Ishikawa (cell line): ENCODE measurements at regions not wholly inside any gene's neighbourhood (a gene's known extent, or its start where the extent isn't known, plus 50 kb on each side); places are given as distances from the start of the nearest gene placed in this dataset.

Experiments used
- CEBPB ChIP-seq: IDR thresholded peaks from 2 replicates; pipeline ENCODE4 v1.6.1; 2012
- CREB1 ChIP-seq: IDR thresholded peaks from 2 replicates; pipeline ENCODE4 v1.6.1; 2012; ENCODE audit warnings: low read depth
- EGR1 ChIP-seq: IDR thresholded peaks from 2 replicates; pipeline ENCODE4 v1.6.1; 2012
- EP300 ChIP-seq: IDR thresholded peaks from 2 replicates; pipeline ENCODE4 v1.6.1; 2012; ENCODE audit warnings: borderline replicate concordance
- FOXM1 ChIP-seq: IDR thresholded peaks from 2 replicates; pipeline ENCODE4 v1.6.1; 2012; ENCODE audit warnings: low read depth, borderline replicate concordance
- MAX ChIP-seq: IDR thresholded peaks from 2 replicates; pipeline ENCODE4 v1.6.1; 2012
- NFIC ChIP-seq: IDR thresholded peaks from 2 replicates; pipeline ENCODE4 v1.6.1; 2012
- RAD21 ChIP-seq: IDR thresholded peaks from 2 replicates; pipeline ENCODE4 v1.6.1; 2012; ENCODE audit warnings: low read depth
- REST ChIP-seq: IDR thresholded peaks from 2 replicates; pipeline ENCODE4 v1.6.1; 2012; ENCODE audit warnings: low read depth, mild to moderate bottlenecking
- TAF1 ChIP-seq: IDR thresholded peaks from 2 replicates; pipeline ENCODE4 v1.6.1; 2012; ENCODE audit warnings: low read depth, mild to moderate bottlenecking
- TCF12 ChIP-seq: IDR thresholded peaks from 2 replicates; pipeline ENCODE4 v1.6.1; 2012; ENCODE audit warnings: low read depth
- TEAD4 ChIP-seq: IDR thresholded peaks from 2 replicates; pipeline ENCODE4 v1.6.1; 2012
- USF1 ChIP-seq: IDR thresholded peaks from 2 replicates; pipeline ENCODE4 v1.6.1; 2012
- YY1 ChIP-seq: IDR thresholded peaks from 2 replicates; pipeline ENCODE4 v1.6.1; 2012; ENCODE audit warnings: low read depth
- ZBTB7A ChIP-seq: IDR thresholded peaks from 2 replicates; pipeline ENCODE4 v1.6.1; 2012; ENCODE audit warnings: low read depth

- TF ChIP-seq ZBTB7A: no peak
- no peak for TF ChIP-seq USF1
- no peak for TF ChIP-seq TAF1
- no peak for TF ChIP-seq YY1
- TF ChIP-seq REST: no peak
- no peak for TF ChIP-seq TEAD4
Measured at GRCh38 chr4:95779447-95779846, 60.4 kb upstream of the PDHA2 start.

- TF ChIP-seq TEAD4: no peak
- no peak for TF ChIP-seq RAD21
- no peak for TF ChIP-seq NFIC
- TF ChIP-seq ZBTB7A: no peak
- TF ChIP-seq MAX: no peak
- TF ChIP-seq EP300: no peak
- TF ChIP-seq CEBPB: no peak
- no peak for TF ChIP-seq CREB1
- no peak for TF ChIP-seq TAF1
- TF ChIP-seq TCF12: no peak
- no peak for TF ChIP-seq YY1
- TF ChIP-seq EGR1: no peak
- no peak for TF ChIP-seq REST
- TF ChIP-seq USF1: no peak
- TF ChIP-seq FOXM1: no peak
Measured at GRCh38 chr4:95778666-95779065, 61.2 kb upstream of the PDHA2 start.

- no peak for TF ChIP-seq FOXM1
- TF ChIP-seq RAD21: no peak
- no peak for TF ChIP-seq EGR1
- no peak for TF ChIP-seq REST
- TF ChIP-seq EP300: no peak
- no peak for TF ChIP-seq USF1
- TF ChIP-seq YY1: no peak
- no peak for TF ChIP-seq TCF12
- TF ChIP-seq MAX: no peak
- TF ChIP-seq ZBTB7A: no peak
- no peak for TF ChIP-seq TAF1
- TF ChIP-seq TEAD4: no peak
- TF ChIP-seq NFIC: no peak
- TF ChIP-seq CREB1: no peak
- TF ChIP-seq CEBPB: no peak
Measured at GRCh38 chr4:95764961-95765360, 74.9 kb upstream of the PDHA2 start.

- no peak for TF ChIP-seq TAF1
- no peak for TF ChIP-seq EP300
- no peak for TF ChIP-seq FOXM1
- TF ChIP-seq USF1: no peak
- no peak for TF ChIP-seq CEBPB
- TF ChIP-seq MAX: no peak
- no peak for TF ChIP-seq TCF12
- no peak for TF ChIP-seq CREB1
- no peak for TF ChIP-seq RAD21
- no peak for TF ChIP-seq REST
- TF ChIP-seq ZBTB7A: no peak
- TF ChIP-seq NFIC: no peak
- no peak for TF ChIP-seq EGR1
- TF ChIP-seq TEAD4: no peak
- TF ChIP-seq YY1: no peak
Measured at GRCh38 chr4:95761871-95762270, 78.0 kb upstream of the PDHA2 start.
